ENCODE measurements at regions not wholly inside any gene's neighbourhood (a gene's known extent, or its start where the extent isn't known, plus 50 kb on each side); places are given as distances from the start of the nearest gene placed in this dataset.

DNA sequence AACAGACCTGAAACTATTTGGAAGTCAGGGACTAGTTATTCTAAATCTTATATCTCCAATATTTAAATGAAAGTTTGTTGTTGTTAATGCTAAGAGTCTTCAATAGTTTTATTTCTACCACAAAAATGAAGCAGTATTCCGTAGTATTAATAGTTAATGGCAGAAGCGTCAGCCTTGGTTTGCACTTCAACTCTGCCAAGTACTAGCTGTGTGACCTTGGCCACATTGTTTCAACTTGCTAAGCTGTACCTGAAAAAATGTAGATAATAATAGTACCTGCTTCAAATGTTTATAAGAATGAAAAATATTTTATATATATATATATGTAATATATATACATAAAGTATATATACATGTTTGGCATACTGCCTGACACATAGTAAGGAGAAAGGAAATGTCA lies 354.6 kb upstream of the SATB1 start:
- DNase-seq (ENCODE audit: extremely low read depth in 1 of 2, low read depth in 1 of 2) = no peak

- DNase-seq (ENCODE audit: extremely low read depth in 1 of 2, low read depth in 1 of 2) = no peak
These were observed 353.5 kb upstream of the SATB1 start for GRCh38 chr3:18778598-18778997.

DNA sequence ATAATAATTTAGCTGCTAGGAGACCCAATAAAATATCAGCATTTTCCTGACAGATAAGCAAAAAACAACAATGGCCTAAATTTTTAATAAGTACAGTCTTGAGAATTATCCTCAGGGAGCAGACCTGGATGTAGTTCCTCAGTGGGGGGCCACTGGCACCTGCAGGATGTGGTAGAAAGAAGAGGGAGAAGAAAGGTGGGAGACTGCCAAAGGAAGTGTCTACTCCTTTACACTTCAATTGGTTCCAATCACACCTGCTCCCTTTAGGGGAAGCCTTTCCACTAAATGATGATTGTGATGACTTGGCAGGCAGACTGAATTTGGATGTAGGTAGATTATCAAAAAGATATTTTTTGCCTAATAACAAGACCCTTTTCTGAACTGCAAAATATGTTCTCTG lies 353.0 kb upstream of the SATB1 start:
- no peak for DNase-seq (ENCODE audit: extremely low read depth in 1 of 2, low read depth in 1 of 2)

DNA sequence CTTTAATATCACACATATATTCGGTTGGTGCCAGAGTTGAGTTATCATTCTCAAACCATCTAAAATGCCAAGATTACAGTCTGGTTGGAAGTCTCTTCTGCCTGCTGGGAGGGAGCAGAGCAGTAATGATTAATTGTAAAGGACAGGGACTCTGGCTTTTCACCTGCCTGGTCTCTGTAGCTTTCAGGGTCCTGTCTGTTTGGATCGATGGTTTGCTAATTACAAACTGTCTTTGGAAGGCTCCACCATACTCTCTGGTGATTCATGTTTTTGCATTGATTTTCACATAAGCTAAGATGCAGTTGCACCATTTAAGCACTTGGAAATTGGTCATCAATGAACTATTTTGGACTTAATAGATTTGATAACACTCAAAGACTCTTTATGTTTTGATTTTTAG lies 350.4 kb upstream of the SATB1 start:
- DNase-seq (ENCODE audit: extremely low read depth in 1 of 2, low read depth in 1 of 2) = no peak

GRCh38 chr3:18774319-18775088 lies 349.4 kb upstream of the SATB1 start:
- no peak for DNase-seq (ENCODE audit: extremely low read depth in 1 of 2, low read depth in 1 of 2)

DNA sequence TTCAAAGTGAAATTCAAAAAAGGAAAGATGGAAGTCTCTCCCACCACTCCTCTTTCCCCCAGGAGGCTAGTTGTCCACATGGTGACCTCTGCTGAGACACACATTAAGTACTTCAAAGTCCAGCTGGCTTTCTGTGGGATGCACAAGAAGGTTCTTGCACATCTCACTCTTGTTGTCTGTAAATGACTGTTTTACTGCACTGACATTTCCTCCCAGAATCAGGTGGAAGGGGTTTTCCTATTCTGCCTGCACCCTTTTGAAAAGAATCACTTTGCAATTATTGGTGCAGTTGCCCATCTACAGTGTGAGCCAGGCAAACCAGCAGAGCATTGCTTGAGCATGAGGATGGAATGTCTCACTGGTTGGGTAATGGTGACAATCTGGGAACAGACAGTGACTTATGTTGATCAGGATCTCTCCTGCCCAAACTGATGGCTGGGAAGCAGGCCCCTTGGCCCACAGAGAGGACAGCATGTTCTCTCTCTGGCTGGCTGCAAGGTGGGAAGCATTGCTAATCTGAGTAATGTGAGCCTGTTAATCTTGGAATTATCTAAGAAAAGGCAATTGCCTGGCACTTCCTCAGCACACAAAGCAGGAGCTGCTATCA lies 347.7 kb upstream of the SATB1 start:
- DNase-seq (ENCODE audit: extremely low read depth in 1 of 2, low read depth in 1 of 2) = no peak

- no peak for DNase-seq (ENCODE audit: extremely low read depth in 1 of 2, low read depth in 1 of 2)
These were observed 346.8 kb upstream of the SATB1 start for GRCh38 chr3:18771931-18772330.

GRCh38 chr3:18770800-18771199 lies 345.7 kb upstream of the SATB1 start:
- DNase-seq (ENCODE audit: extremely low read depth in 1 of 2, low read depth in 1 of 2) = no peak

DNA sequence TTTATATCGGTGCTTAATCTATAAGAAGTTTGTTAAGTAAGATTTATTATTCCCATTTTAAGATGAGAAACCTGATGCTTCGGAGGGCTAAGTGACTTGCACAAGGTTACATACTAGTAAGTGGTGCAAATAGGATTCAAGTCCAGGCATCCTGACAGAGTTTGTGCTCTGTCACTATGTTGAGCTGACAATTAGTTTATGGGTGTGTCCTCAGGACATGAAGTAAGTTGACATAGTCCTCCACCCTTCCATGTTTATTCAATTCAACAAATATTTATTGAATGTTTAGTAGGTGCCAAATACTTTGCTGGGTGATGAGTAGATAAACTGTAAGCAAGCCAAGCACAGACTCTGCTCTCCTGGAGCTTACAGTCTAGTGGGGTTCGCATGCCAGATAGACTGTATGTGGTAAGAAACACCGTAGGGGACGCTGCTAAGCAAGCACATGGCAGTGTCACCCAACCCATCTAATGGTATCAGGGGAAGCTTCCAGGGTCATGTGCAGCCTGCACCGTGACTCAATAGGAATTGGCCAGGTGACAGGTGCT lies 342.7 kb upstream of the SATB1 start:
- no peak for DNase-seq (ENCODE audit: extremely low read depth in 1 of 2, low read depth in 1 of 2)

DNA sequence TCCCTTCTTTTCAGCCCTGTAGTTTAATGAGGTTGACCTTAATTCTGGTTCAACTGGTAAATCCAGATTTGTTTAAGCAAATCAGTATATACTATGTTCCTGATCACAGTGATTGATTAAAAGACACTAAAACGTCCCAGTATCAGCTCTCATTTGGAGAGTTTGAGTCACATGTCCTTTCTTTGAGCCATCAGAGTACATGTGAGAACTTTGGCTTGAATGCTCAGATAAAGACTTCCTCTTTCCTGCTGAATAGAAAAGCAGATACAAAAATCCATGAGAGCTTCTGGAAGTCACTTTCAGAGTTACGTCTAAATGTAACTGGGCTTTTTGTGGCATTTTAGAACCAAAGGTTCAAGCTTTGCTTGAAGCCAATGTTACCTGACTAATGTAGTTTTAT lies 341.8 kb upstream of the SATB1 start:
- no peak for DNase-seq (ENCODE audit: extremely low read depth in 1 of 2, low read depth in 1 of 2)

DNA sequence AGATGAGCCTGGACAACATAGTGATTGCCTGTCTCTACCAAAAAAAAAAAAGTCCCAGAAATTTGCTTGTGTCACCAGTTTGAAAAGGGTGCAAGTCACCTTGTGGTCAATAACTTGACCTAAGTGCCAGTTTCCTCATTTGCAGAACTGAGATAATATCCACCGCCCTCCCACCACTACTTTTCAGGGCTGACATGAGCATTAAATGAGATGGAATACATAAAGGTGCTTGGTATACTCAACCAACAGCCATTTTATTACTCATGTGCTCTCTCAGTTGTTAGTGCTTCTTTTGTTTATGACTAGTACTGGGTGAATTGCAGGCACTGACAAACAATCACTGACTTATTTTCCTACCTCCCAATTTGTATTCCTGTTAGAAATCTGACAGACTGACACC lies 340.5 kb upstream of the SATB1 start:
- DNase-seq (ENCODE audit: extremely low read depth in 1 of 2, low read depth in 1 of 2) = no peak

GRCh38 chr3:18765161-18765560 lies 340.0 kb upstream of the SATB1 start:
- no peak for DNase-seq (ENCODE audit: extremely low read depth in 1 of 2, low read depth in 1 of 2)

- DNase-seq (ENCODE audit: extremely low read depth in 1 of 2, low read depth in 1 of 2) = no peak
These were observed 336.4 kb upstream of the SATB1 start for GRCh38 chr3:18761530-18761929.

GRCh38 chr3:18758047-18758704 lies 333.0 kb upstream of the SATB1 start:
- no peak for DNase-seq (ENCODE audit: extremely low read depth in 1 of 2, low read depth in 1 of 2)

DNA sequence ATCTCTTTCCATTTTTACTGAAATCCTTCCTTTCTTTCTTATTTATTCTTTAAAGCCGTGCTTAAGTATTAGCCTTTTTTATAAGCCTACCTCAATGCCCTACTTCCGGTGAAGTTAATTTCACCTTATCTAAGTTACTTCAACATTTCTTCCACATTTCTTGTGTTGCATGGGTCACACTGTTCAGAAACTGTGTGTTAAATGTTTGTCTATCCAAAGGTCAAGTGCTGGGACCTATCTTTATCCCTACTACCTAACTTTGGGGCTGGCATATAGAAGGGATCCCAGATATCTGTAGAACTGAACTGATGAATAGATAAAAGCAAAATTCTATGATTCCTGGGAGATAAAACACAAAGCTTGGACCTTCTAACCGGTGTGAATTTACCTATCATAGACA lies 332.3 kb upstream of the SATB1 start:
- no peak for DNase-seq (ENCODE audit: extremely low read depth in 1 of 2, low read depth in 1 of 2)

GRCh38 chr3:18752273-18752934 lies 327.3 kb upstream of the SATB1 start:
- DNase-seq (ENCODE audit: extremely low read depth in 1 of 2, low read depth in 1 of 2) = no peak

DNA sequence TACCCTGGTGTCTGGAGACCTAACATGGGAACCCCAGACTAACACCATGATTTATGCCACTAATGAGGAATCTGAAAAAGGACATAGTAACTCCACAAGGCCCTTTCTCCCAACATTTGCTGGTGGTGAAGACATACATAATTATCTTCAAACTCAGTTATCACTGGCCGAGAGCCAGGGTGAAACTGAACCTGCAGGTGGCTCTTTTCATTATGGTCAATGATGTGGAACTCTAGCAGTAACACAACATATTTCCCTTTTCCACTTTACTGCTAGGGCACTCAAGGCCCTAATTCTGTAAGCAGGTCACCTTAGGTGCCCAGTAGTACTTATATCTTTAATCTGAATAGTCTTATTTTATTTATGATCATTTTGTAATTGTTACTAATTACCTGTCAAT lies 326.4 kb upstream of the SATB1 start:
- DNase-seq (ENCODE audit: extremely low read depth in 1 of 2, low read depth in 1 of 2) = no peak

DNA sequence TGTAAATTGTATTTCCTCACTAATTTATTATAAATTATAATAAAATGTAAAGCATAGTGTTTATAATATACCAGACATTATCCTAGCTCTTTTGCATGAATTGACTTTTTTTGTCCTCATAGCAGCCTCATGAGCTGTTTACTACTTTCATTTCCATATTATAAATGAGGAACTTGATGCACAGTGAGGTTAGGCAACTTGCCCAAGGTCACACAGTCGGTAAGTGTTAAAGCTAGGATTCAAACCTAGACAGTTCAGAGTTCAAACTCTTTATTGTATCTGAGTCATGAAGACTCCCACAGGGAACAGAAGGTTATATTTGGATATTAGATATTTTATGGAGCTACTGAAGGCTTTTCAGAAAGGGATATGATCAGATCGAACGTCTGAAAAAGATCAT lies 322.2 kb upstream of the SATB1 start:
- no peak for DNase-seq (ENCODE audit: extremely low read depth in 1 of 2, low read depth in 1 of 2)

GRCh38 chr3:18745472-18745871 lies 320.3 kb upstream of the SATB1 start:
- no peak for DNase-seq (ENCODE audit: extremely low read depth in 1 of 2, low read depth in 1 of 2)

DNA sequence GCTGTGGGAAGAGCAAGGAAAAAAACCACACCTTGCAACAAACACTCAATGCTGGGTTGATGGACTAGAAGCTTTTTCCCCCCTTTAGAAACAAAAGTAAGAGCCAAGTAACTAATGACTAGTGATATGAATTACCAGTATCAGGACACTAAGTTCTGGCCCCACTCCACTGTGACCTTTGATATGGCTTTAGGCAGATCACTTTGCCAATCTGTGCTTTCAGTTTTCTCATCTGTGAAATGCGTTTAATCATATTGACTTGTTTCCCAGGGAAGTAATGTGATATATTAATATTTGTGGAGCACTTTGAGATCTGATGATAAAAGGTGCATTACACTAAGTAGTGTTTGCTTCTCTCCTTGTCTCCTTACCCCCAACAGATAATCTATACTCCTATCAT lies 319.3 kb upstream of the SATB1 start:
- no peak for DNase-seq (ENCODE audit: extremely low read depth in 1 of 2, low read depth in 1 of 2)

GRCh38 chr3:18743761-18744160 lies 318.6 kb upstream of the SATB1 start:
- DNase-seq (ENCODE audit: extremely low read depth in 1 of 2, low read depth in 1 of 2) = no peak

Data from stimulated activated CD8-positive, alpha-beta memory T cell treated with anti-CD3 and anti-CD28 coated beads, Interleukin-7, amount 100 ng/mL, for 48 hours (primary cell).